ENCODE measurements at regions not wholly inside any gene's neighbourhood (a gene's known extent, or its start where the extent isn't known, plus 50 kb on each side); places are given as distances from the start of the nearest gene placed in this dataset.

GRCh38 chr1:238658763-238659162 is 727.6 kb upstream of the CHRM3 start:
- H3K4me3 ChIP-seq, result no peak overlapping the region

GRCh38 chr1:238653693-238654321 is 732.6 kb upstream of the CHRM3 start:
- no peaks in the 10 kb centered on the region for H3K27me3 ChIP-seq
- no peak overlapping the region for H3K27ac ChIP-seq
- WGBS, 2 donors, result 72 to 76% methylated on average over 4 of the region's 4 CpGs
- peaks cover 0 to 4% (median 0%) of the 10 kb centered on the region in 4 donors for H3K4me1 ChIP-seq
- TF ChIP-seq CTCF (IDR thresholded peaks at IDR 0.05), result no peak
- TF ChIP-seq POLR2A (IDR thresholded peaks at IDR 0.05), result no peak
- TF ChIP-seq EP300 (IDR thresholded peaks at IDR 0.05), result no peak
- TF ChIP-seq POLR2AphosphoS5 (IDR thresholded peaks at IDR 0.05), result no peak
- DNase-seq, result no peak
- intact Hi-C loops (cut with DNase I), result no loop called here
- H3K9me3 ChIP-seq, result no peaks in the 10 kb centered on the region
- no peaks in the 10 kb centered on the region for H3K36me3 ChIP-seq
- H3K4me3 ChIP-seq, result no peak overlapping the region

More at GRCh38 chr1:238658763-238659162, 727.6 kb upstream of the CHRM3 start:
- H3K36me3 ChIP-seq, result no peaks in the 10 kb centered on the region
- no peaks in the 10 kb centered on the region for H3K9me3 ChIP-seq
- intact Hi-C loops (cut with DNase I), result no loop called here
- WGBS, 2 donors, result 31 to 60% methylated on average over 1 of the region's 1 CpG
- peaks cover 0 to 1% (median 0%) of the 10 kb centered on the region in 4 donors for H3K4me1 ChIP-seq
- TF ChIP-seq POLR2AphosphoS5 (IDR thresholded peaks at IDR 0.05) (no peak), EP300 (IDR thresholded peaks at IDR 0.05) (no peak), POLR2A (IDR thresholded peaks at IDR 0.05) (no peak), CTCF (IDR thresholded peaks at IDR 0.05) (no peak)
- no peak overlapping the region for H3K27ac ChIP-seq
- no peaks in the 10 kb centered on the region for H3K27me3 ChIP-seq
- DNase-seq, result no peak

- WGBS, 2 donors, result 76 to 87% methylated on average over 7 of the region's 7 CpGs
Observed at GRCh38 chr1:238652346-238652968, 733.9 kb upstream of the CHRM3 start.

GRCh38 chr1:238649200-238649599 is 737.2 kb upstream of the CHRM3 start:
- H3K4me1 ChIP-seq, result peaks cover 0 to 16% (median 5%) of the 10 kb centered on the region in 4 donors
- no peak for TF ChIP-seq POLR2A (IDR thresholded peaks at IDR 0.05)
- TF ChIP-seq EP300 (IDR thresholded peaks at IDR 0.05), result no peak
- no peak for TF ChIP-seq POLR2AphosphoS5 (IDR thresholded peaks at IDR 0.05)
- no peak for TF ChIP-seq CTCF (IDR thresholded peaks at IDR 0.05)
- no peak overlapping the region for H3K4me3 ChIP-seq
- H3K36me3 ChIP-seq, result no peaks in the 10 kb centered on the region
- intact Hi-C loops (cut with DNase I), result no loop called here
- no peaks in the 10 kb centered on the region for H3K9me3 ChIP-seq
- DNase-seq, result no peak
- H3K27ac ChIP-seq, result no peak overlapping the region
- no peaks in the 10 kb centered on the region for H3K27me3 ChIP-seq

More at GRCh38 chr1:238652346-238652968, 733.9 kb upstream of the CHRM3 start:
- intact Hi-C loops (cut with DNase I), result no loop called here
- no peaks in the 10 kb centered on the region for H3K36me3 ChIP-seq
- H3K27me3 ChIP-seq, result no peaks in the 10 kb centered on the region
- no peak overlapping the region for H3K4me3 ChIP-seq
- H3K4me1 ChIP-seq, result peaks cover 0 to 12% (median 4%) of the 10 kb centered on the region in 4 donors
- no peaks in the 10 kb centered on the region for H3K9me3 ChIP-seq
- H3K27ac ChIP-seq, result no peak overlapping the region
- TF ChIP-seq EP300 (IDR thresholded peaks at IDR 0.05) (no peak), POLR2AphosphoS5 (IDR thresholded peaks at IDR 0.05) (no peak), POLR2A (IDR thresholded peaks at IDR 0.05) (no peak), CTCF (IDR thresholded peaks at IDR 0.05) (no peak)
- DNase-seq, result no peak

All from sigmoid colon (tissue), 6 donors.